Activated CD8-positive, alpha-beta T cell treated with anti-CD3 and anti-CD28 coated beads for 36 hours (primary cell): ENCODE measurements at regions not wholly inside any gene's neighbourhood (a gene's known extent, or its start where the extent isn't known, plus 50 kb on each side); places are given as distances from the start of the nearest gene placed in this dataset.

Source experiments
- ATAC-seq: fragments of 200-7000 bp; cut with Tn5 transposase; one replicate; pipeline ENCODE4 v1.10.0; 2021; ENCODE audit warnings: mild to moderate bottlenecking, moderate library complexity
- CTCF ChIA-PET: fragments of 350-600 bp; sonication (Branson Sonifier 250); formaldehyde crosslinking; loops from one replicate; lab custom pipeline; 2021; ENCODE audit warnings: antibody characterized with exemption; lab: Charles Lee
- POLR2A ChIA-PET: fragments of 350-600 bp; sonication (Branson Sonifier 250); formaldehyde crosslinking; loops from one replicate; lab custom pipeline; 2021; ENCODE audit warnings: antibody characterized with exemption; lab: Charles Lee
- DNase-seq: peaks from one replicate; pipeline ENCODE4 v3.0.0-alpha.2; 2020
- H3K27ac Mint-ChIP-seq: one replicate; pipeline ENCODE4 v1.8.0; 2021; ENCODE audit warnings: mild to moderate bottlenecking, mixed read lengths
- H3K27me3 Mint-ChIP-seq: one replicate; pipeline ENCODE4 v1.8.0; 2021; ENCODE audit warnings: mixed read lengths
- H3K36me3 Mint-ChIP-seq: one replicate; pipeline ENCODE4 v1.8.0; 2021; ENCODE audit warnings: low read depth, mixed read lengths
- H3K4me1 Mint-ChIP-seq: one replicate; pipeline ENCODE4 v1.8.0; 2021; ENCODE audit warnings: low read depth, mixed read lengths
- H3K4me3 Mint-ChIP-seq: one replicate; pipeline ENCODE4 v1.8.0; 2021; ENCODE audit warnings: mild to moderate bottlenecking, moderate library complexity, mixed read lengths
- H3K9me3 Mint-ChIP-seq: one replicate; pipeline ENCODE4 v1.8.0; 2021; ENCODE audit warnings: mixed read lengths
- CTCF ChIP-seq: fragments of 200-600 bp; IDR thresholded peaks from one replicate; pipeline ENCODE4 v1.8.0; 2022; ENCODE audit warnings: antibody characterized with exemption, mild to moderate bottlenecking
- intact Hi-C: fragments of 100-400 bp; cut with micrococcal nuclease; formaldehyde crosslinking; loops from one replicate; pipeline ENCODE4 v1.10.0; 2022

- no peak overlapping the region for H3K27ac Mint-ChIP-seq
- H3K4me1 Mint-ChIP-seq: no peaks in the 10 kb centered on the region
- H3K9me3 Mint-ChIP-seq: peaks cover 6% of the 10 kb centered on the region
- CTCF ChIA-PET: no interaction called here
- no peak overlapping the region for H3K4me3 Mint-ChIP-seq
- no peaks in the 10 kb centered on the region for H3K27me3 Mint-ChIP-seq
- H3K36me3 Mint-ChIP-seq: no peaks in the 10 kb centered on the region
- POLR2A ChIA-PET: no interaction called here
- DNase-seq (no peak), ATAC-seq (no peak)
- intact Hi-C loops: no loop called here
- no peak for TF ChIP-seq CTCF
Observed at GRCh38 chr14:84003346-84003745, 1526.6 kb upstream of the FLRT2 start.

GRCh38 chr14:84006643-84007155 lies 1523.2 kb upstream of the FLRT2 start:
- Mint-ChIP-seq H3K27ac (no peak overlapping the region), H3K27me3 (no peaks in the 10 kb centered on the region), H3K9me3 (peaks cover 7% of the 10 kb centered on the region), H3K36me3 (no peaks in the 10 kb centered on the region), H3K4me3 (no peak overlapping the region), H3K4me1 (no peaks in the 10 kb centered on the region)
- no peak for TF ChIP-seq CTCF
- POLR2A ChIA-PET: no interaction called here
- CTCF ChIA-PET: no interaction called here
- intact Hi-C loops: no loop called here
- DNase-seq (no peak), ATAC-seq (no peak)

- DNase-seq (no peak), ATAC-seq (no peak)
- Mint-ChIP-seq H3K9me3 (peaks cover 8% of the 10 kb centered on the region), H3K36me3 (no peaks in the 10 kb centered on the region), H3K27me3 (no peaks in the 10 kb centered on the region), H3K4me3 (no peak overlapping the region), H3K4me1 (no peaks in the 10 kb centered on the region), H3K27ac (no peak overlapping the region)
- ChIA-PET POLR2A (no interaction called here), CTCF (no interaction called here)
- TF ChIP-seq CTCF: no peak
- intact Hi-C loops: no loop called here
Observed at GRCh38 chr14:84013424-84013823, 1516.5 kb upstream of the FLRT2 start.

GRCh38 chr14:84017495-84017894 lies 1512.4 kb upstream of the FLRT2 start:
- H3K36me3 Mint-ChIP-seq: no peaks in the 10 kb centered on the region
- ChIA-PET CTCF (no interaction called here), POLR2A (no interaction called here)
- ATAC-seq (no peak), DNase-seq (no peak)
- H3K9me3 Mint-ChIP-seq: peaks cover 14% of the 10 kb centered on the region
- intact Hi-C loops: no loop called here
- no peak overlapping the region for H3K27ac Mint-ChIP-seq
- H3K4me3 Mint-ChIP-seq: no peak overlapping the region
- H3K4me1 Mint-ChIP-seq: no peaks in the 10 kb centered on the region
- TF ChIP-seq CTCF: no peak
- no peaks in the 10 kb centered on the region for H3K27me3 Mint-ChIP-seq

- Mint-ChIP-seq H3K27ac (no peak overlapping the region), H3K36me3 (no peaks in the 10 kb centered on the region), H3K4me1 (no peaks in the 10 kb centered on the region), H3K4me3 (no peak overlapping the region), H3K9me3 (peaks cover 19% of the 10 kb centered on the region), H3K27me3 (no peaks in the 10 kb centered on the region)
- ChIA-PET POLR2A (no interaction called here), CTCF (no interaction called here)
- ATAC-seq (no peak), DNase-seq (no peak)
- no peak for TF ChIP-seq CTCF
- intact Hi-C loops: no loop called here
Observed at GRCh38 chr14:84021433-84021832, 1508.5 kb upstream of the FLRT2 start.
